GM23338 (cell line): ENCODE measurements at regions not wholly inside any gene's neighbourhood (a gene's known extent, or its start where the extent isn't known, plus 50 kb on each side); places are given as distances from the start of the nearest gene placed in this dataset.

Source experiments
- ATAC-seq: fragments of 200-7000 bp; cut with Tn5 transposase; 3 replicates; pipeline ENCODE4 v1.9.1; 2020
- DNase-seq: peaks from one replicate; pipeline ENCODE4 v3.0.0-alpha.2; 2015; ENCODE audit warnings: low spot score
- H2AFZ ChIP-seq: fragments of 200-600 bp; sonication (generic); 2 replicates; pipeline ENCODE4 v1.8.0; 2016; ENCODE audit warnings: antibody characterized with exemption, mild to moderate bottlenecking, moderate library complexity
- H3F3A ChIP-seq: fragments of 200-600 bp; sonication (generic); replicated peaks from 2 replicates; pipeline ENCODE4 v1.8.0; 2017; ENCODE audit warnings: antibody characterized with exemption, mixed run types, low read depth
- H3K27ac ChIP-seq: fragments of 200-600 bp; sonication (generic); 2 replicates; pipeline ENCODE4 v1.6.1; 2016; ENCODE audit warnings: low read depth
- H3K27me3 ChIP-seq: fragments of 200-600 bp; sonication (generic); 2 replicates; pipeline ENCODE4 v1.8.0; 2016; ENCODE audit warnings: mild to moderate bottlenecking, mixed run types, moderate library complexity; ENCODE audit not compliant: insufficient read depth
- H3K36me3 ChIP-seq: fragments of 200-600 bp; sonication (generic); 2 replicates; pipeline ENCODE4 v1.8.0; 2016; ENCODE audit warnings: mild to moderate bottlenecking; ENCODE audit not compliant: insufficient read depth
- H3K4me1 ChIP-seq: fragments of 200-600 bp; sonication (generic); 2 replicates; pipeline ENCODE4 v1.8.0; 2016; ENCODE audit warnings: mild to moderate bottlenecking, moderate library complexity; ENCODE audit not compliant: insufficient read depth
- H3K4me2 ChIP-seq: fragments of 200-600 bp; sonication (generic); 2 replicates; pipeline ENCODE4 v1.7.1; 2017; ENCODE audit warnings: mixed run types
- H3K4me3 ChIP-seq: fragments of 200-600 bp; sonication (generic); 2 replicates; pipeline ENCODE4 v1.6.1; 2016; ENCODE audit warnings: mixed run types
- H3K79me2 ChIP-seq: fragments of 200-600 bp; sonication (generic); replicated peaks from 2 replicates; pipeline ENCODE4 v1.8.0; 2017; ENCODE audit warnings: mild to moderate bottlenecking; ENCODE audit not compliant: insufficient read depth
- H3K9me2 ChIP-seq: fragments of 200-600 bp; sonication (generic); 2 replicates; pipeline ENCODE4 v1.8.0; 2017; ENCODE audit not compliant: insufficient read depth
- H4K20me1 ChIP-seq: fragments of 200-600 bp; sonication (generic); replicated peaks from 2 replicates; pipeline ENCODE4 v1.8.0; 2017; ENCODE audit warnings: mild to moderate bottlenecking; ENCODE audit not compliant: insufficient read depth
- H3K27ac Mint-ChIP-seq: 2 replicates; pipeline ENCODE4 v1.8.0; 2020; ENCODE audit warnings: inconsistent platforms, mild to moderate bottlenecking, moderate library complexity, mixed read lengths
- H3K27me3 Mint-ChIP-seq: 3 replicates; pipeline ENCODE4 v1.8.0; 2022; ENCODE audit warnings: low read depth, mild to moderate bottlenecking, moderate library complexity, mixed read lengths, inconsistent platforms; ENCODE audit not compliant: insufficient read depth, poor library complexity
- H3K36me3 Mint-ChIP-seq: 3 replicates; pipeline ENCODE4 v1.8.0; 2021; ENCODE audit warnings: low read depth, mild to moderate bottlenecking, inconsistent platforms, moderate library complexity, mixed read lengths
- H3K4me1 Mint-ChIP-seq: 3 replicates; pipeline ENCODE4 v1.8.0; 2020; ENCODE audit warnings: mild to moderate bottlenecking, inconsistent platforms, mixed read lengths
- H3K4me3 Mint-ChIP-seq: 3 replicates; pipeline ENCODE4 v1.8.0; 2021; ENCODE audit warnings: moderate library complexity, mild to moderate bottlenecking, inconsistent platforms, mixed read lengths
- H3K9me3 Mint-ChIP-seq: 3 replicates; pipeline ENCODE4 v1.8.0; 2020; ENCODE audit warnings: moderate library complexity, mild to moderate bottlenecking, inconsistent platforms, mixed read lengths
- CREB1 ChIP-seq: fragments of 250-450 bp; sonication (Bioruptor Pico); IDR thresholded peaks from 2 replicates; pipeline ENCODE4 v1.5.0; 2020; ENCODE audit warnings: low read depth, mild to moderate bottlenecking, moderate library complexity
- CTCF ChIP-seq, 2 experiments: fragments of 200-600 bp in 1 of 2; sonication (generic) in 1 of 2; conservative IDR thresholded peaks; 2 replicates each; pipeline versions ENCODE4 v1.5.1 to v1.6.1; 2016 to 2017; ENCODE audit warnings: antibody characterized with exemption in 2 of 2, low read depth in 2 of 2, mild to moderate bottlenecking in 2 of 2, moderate library complexity in 1 of 2
- ETS1 ChIP-seq: IDR thresholded peaks from 2 replicates; pipeline ENCODE4 v1.6.1; 2016; ENCODE audit warnings: antibody characterized with exemption
- EZH2 ChIP-seq: fragments of 200-600 bp; sonication (generic); IDR thresholded peaks from one replicate; pipeline ENCODE4 v1.8.0; 2017; ENCODE audit warnings: antibody characterized with exemption, mild to moderate bottlenecking, low read depth; ENCODE audit not compliant: unreplicated experiment
- EZH2phosphoT487 ChIP-seq: fragments of 200-600 bp; sonication (generic); IDR thresholded peaks from one replicate; pipeline ENCODE4 v1.8.1; 2018; ENCODE audit warnings: antibody characterized with exemption; ENCODE audit not compliant: unreplicated experiment
- JUNB ChIP-seq: IDR thresholded peaks from one replicate; pipeline ENCODE4 v1.6.1; 2016; ENCODE audit warnings: antibody characterized with exemption; ENCODE audit not compliant: unreplicated experiment
- NANOG ChIP-seq: IDR thresholded peaks from 2 replicates; pipeline ENCODE4 v1.6.1; 2016; ENCODE audit warnings: antibody characterized with exemption, borderline replicate concordance
- POLR2AphosphoS5 ChIP-seq: IDR thresholded peaks from 2 replicates; pipeline ENCODE4 v1.6.1; 2016; ENCODE audit warnings: antibody characterized with exemption, low read depth
- REST ChIP-seq: IDR thresholded peaks from one replicate; pipeline ENCODE4 v1.6.1; 2018; ENCODE audit warnings: antibody characterized with exemption; ENCODE audit not compliant: unreplicated experiment
- STAT1 ChIP-seq: IDR thresholded peaks from one replicate; pipeline ENCODE4 v1.6.1; 2016; ENCODE audit warnings: antibody characterized with exemption; ENCODE audit not compliant: unreplicated experiment
- ZNF114 ChIP-seq: fragments of 250-450 bp; sonication (Bioruptor Pico); IDR thresholded peaks from 2 replicates; pipeline ENCODE4 v1.5.0; 2020; ENCODE audit warnings: mild to moderate bottlenecking, moderate library complexity
- ZNF331 ChIP-seq: fragments of 250-450 bp; sonication (Bioruptor Pico); IDR thresholded peaks from 2 replicates; pipeline ENCODE4 v1.5.0; 2020; ENCODE audit warnings: low read depth, mild to moderate bottlenecking, moderate library complexity

- H3K4me1 Mint-ChIP-seq, result peaks cover 4% of the 10 kb centered on the region
- H2AFZ ChIP-seq, result no peak overlapping the region
- H3K27ac ChIP-seq, result no peak overlapping the region
- no peak overlapping the region for H3K4me2 ChIP-seq
- H3K36me3 ChIP-seq, result no peaks in the 10 kb centered on the region
- H3K27me3 Mint-ChIP-seq, result peaks cover 6% of the 10 kb centered on the region
- H3K9me3 Mint-ChIP-seq, result no peaks in the 10 kb centered on the region
- H3F3A ChIP-seq, result no peaks in the 10 kb centered on the region
- TF ChIP-seq POLR2AphosphoS5 (no peak), CTCF (conservative IDR thresholded peaks at IDR 0.05; ENCODE audit: low read depth in 2 of 2) (peak; percentile 77 to 81)
- H4K20me1 ChIP-seq, result no peaks in the 10 kb centered on the region
- no peaks in the 10 kb centered on the region; the same call in 1 of the 2 replicates for H3K4me1 ChIP-seq
- 0 out of 2 replicates have a peak, but pooled peaks cover 2% of the 10 kb centered on the region for H3K9me2 ChIP-seq
- H3K79me2 ChIP-seq, result no peaks in the 10 kb centered on the region
- no peaks in the 10 kb centered on the region for H3K36me3 Mint-ChIP-seq
- H3K4me3 ChIP-seq, result no peak overlapping the region
- H3K27me3 ChIP-seq, result no peaks in the 10 kb centered on the region
- DNase-seq (peak; percentile 85), ATAC-seq (peak; percentile 74)
- H3K4me3 Mint-ChIP-seq, result no peak overlapping the region
- H3K27ac Mint-ChIP-seq, result no peak overlapping the region
These were observed 90.5 kb upstream of the TMPO start for GRCh38 chr12:98424726-98425401.

- peaks cover 6% of the 10 kb centered on the region for H3K27me3 Mint-ChIP-seq
- no peaks in the 10 kb centered on the region for H3K4me1 Mint-ChIP-seq
- no peak for ATAC-seq
- no peak overlapping the region for H2AFZ ChIP-seq
- H3K4me2 ChIP-seq, result no peak overlapping the region
- H3K27me3 ChIP-seq, result no peaks in the 10 kb centered on the region
- no peaks in the 10 kb centered on the region for H3K36me3 Mint-ChIP-seq
- H3K9me3 Mint-ChIP-seq, result no peaks in the 10 kb centered on the region
- no peak overlapping the region for H3K27ac ChIP-seq
- H3K4me1 ChIP-seq, result no peaks in the 10 kb centered on the region
- no peak overlapping the region for H3K27ac Mint-ChIP-seq
- 0 out of 2 replicates have a peak, but pooled peaks cover 2% of the 10 kb centered on the region for H3K9me2 ChIP-seq
- H4K20me1 ChIP-seq, result no peaks in the 10 kb centered on the region
- DNase-seq, result no peak
- H3F3A ChIP-seq, result no peaks in the 10 kb centered on the region
- H3K4me3 ChIP-seq, result no peak overlapping the region
- no peaks in the 10 kb centered on the region for H3K36me3 ChIP-seq
- no peak overlapping the region for H3K4me3 Mint-ChIP-seq
- H3K79me2 ChIP-seq, result no peaks in the 10 kb centered on the region
- TF ChIP-seq EZH2phosphoT487 (no peak), REST (no peak), CREB1 (CRISPR knock-in tag) (no peak), EZH2 (no peak), NANOG (no peak), JUNB (no peak), ZNF114 (CRISPR knock-in tag) (no peak), CTCF (conservative IDR thresholded peaks at IDR 0.05; ENCODE audit: low read depth in 2 of 2) (no peak), POLR2AphosphoS5 (no peak), STAT1 (no peak), ETS1 (no peak), ZNF331 (CRISPR knock-in tag) (no peak)
These were observed 89.5 kb upstream of the TMPO start for GRCh38 chr12:98425859-98426258.
